ENCODE measurements at regions not wholly inside any gene's neighbourhood (a gene's known extent, or its start where the extent isn't known, plus 50 kb on each side); places are given as distances from the start of the nearest gene placed in this dataset.
"Not testable (repeated sequence)": the region's sequence is repeated elsewhere in the genome, so short reads cannot be mapped to it uniquely, and the experiment has no call there.

DNA sequence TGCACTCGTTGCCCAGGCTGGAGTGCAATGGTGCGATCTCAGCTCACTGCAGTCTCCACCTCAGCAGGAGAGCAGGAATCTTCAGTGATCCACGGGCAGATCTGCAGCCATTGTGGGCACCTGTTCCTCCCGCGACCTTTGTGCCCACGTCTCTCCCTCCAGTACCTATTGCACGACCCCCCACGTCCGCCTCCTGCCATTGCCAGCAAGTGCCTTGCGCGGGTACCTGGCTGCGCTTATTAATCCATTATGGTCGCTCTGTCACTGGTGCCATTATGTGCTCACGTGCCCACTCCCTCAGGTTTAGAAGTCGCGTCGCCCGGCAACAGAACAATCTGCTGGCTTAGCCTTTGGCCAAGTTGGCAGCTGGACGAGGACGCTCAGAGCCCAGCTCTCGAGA, 146.2 kb upstream of the C1QTNF3 start:
- not testable (repeated sequence) for DNase-seq (ENCODE audit: low read depth)

DNA sequence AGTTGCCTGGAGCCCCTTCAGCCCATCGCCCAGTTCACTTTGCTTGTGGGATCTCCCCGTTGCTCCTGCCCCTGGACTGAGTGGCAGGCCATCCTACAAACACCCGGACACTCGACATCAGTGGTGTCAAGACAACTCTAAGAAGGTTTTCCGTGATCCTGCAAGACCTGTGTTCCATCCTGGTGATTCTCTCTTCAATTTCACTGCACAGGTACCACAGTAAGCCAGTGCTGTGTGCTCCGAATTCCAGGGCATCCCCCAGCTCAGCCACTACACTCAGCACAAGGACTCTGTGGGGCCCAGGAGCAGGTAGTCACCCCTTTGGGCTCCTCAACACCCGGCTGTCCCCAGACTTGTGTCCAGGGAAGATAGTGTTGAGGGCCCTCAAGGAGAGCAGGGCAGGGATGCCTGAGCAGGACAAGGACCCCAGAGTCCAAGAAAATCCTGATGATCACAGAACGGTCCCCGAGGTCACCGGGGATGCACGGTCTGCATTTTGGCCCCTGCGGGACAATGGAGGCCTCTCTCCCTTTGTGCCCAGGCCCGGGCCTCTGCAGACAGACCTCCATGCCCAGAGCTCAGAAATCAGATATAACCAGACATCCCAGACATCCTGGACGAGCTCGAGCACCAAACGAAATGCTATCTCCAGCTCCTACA, 146.9 kb upstream of the C1QTNF3 start:
- not testable (repeated sequence) for DNase-seq (ENCODE audit: low read depth)

DNA sequence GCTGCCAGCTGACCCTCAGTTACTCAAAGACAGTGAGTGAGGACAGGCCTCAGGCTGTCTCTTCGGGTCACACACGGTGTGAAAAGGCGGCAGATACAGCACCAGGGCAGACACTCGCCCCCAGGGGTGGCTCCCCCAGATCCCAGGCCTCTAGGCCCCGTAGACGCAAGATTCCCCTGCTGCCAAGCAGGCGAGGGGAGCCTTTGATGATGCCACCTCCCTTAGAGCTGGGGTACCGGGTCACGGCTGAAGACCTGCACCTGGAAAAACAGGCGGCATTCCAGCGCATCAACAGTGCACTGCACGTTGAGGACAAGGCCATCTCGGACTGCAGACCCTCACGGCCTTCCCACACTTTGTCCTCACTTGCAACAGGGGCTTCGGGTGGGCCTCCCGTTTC, 147.5 kb upstream of the C1QTNF3 start:
- not testable (repeated sequence) for DNase-seq (ENCODE audit: low read depth)

- not testable (repeated sequence) for DNase-seq (ENCODE audit: low read depth)
Measured at GRCh38 chr5:34191279-34191744, 148.3 kb upstream of the C1QTNF3 start.

GRCh38 chr5:34192064-34192922, 149.3 kb upstream of the C1QTNF3 start:
- DNase-seq (ENCODE audit: low read depth): not testable (repeated sequence)

- not testable (repeated sequence) for DNase-seq (ENCODE audit: low read depth)
Measured at GRCh38 chr5:34192923-34193262, 149.9 kb upstream of the C1QTNF3 start.

DNA sequence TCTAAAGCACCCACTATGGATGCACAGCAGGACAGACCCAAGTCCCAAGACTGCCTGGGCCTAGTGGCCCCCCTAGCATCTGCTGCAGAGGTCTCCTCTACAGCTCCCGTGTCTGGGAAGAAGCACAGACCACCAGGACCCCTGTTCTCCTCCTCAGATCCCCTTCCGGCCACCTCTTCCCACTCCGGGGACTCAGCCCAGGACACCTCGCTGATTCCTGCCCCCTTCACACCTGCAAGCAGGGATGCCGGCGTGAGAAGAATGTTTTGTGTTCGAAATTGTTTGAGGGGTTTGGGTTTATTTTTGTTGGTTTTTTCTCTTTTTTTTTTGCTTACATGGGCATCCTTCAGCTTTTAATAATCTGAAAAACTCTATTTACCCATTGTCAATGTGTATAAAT, 150.3 kb upstream of the C1QTNF3 start:
- DNase-seq (ENCODE audit: low read depth): not testable (repeated sequence)

GRCh38 chr5:34193804-34194203, 150.8 kb upstream of the C1QTNF3 start:
- DNase-seq (ENCODE audit: low read depth): not testable (repeated sequence)

- not testable (repeated sequence) for DNase-seq (ENCODE audit: low read depth)
Measured at GRCh38 chr5:34196091-34196490, 153.1 kb upstream of the C1QTNF3 start.

GRCh38 chr5:34205347-34205746, 162.3 kb upstream of the C1QTNF3 start:
- not testable (repeated sequence) for DNase-seq (ENCODE audit: low read depth)

- peak; percentile 5 for DNase-seq (ENCODE audit: low read depth)
Measured at GRCh38 chr5:34217386-34217785, 174.4 kb upstream of the C1QTNF3 start.

DNA sequence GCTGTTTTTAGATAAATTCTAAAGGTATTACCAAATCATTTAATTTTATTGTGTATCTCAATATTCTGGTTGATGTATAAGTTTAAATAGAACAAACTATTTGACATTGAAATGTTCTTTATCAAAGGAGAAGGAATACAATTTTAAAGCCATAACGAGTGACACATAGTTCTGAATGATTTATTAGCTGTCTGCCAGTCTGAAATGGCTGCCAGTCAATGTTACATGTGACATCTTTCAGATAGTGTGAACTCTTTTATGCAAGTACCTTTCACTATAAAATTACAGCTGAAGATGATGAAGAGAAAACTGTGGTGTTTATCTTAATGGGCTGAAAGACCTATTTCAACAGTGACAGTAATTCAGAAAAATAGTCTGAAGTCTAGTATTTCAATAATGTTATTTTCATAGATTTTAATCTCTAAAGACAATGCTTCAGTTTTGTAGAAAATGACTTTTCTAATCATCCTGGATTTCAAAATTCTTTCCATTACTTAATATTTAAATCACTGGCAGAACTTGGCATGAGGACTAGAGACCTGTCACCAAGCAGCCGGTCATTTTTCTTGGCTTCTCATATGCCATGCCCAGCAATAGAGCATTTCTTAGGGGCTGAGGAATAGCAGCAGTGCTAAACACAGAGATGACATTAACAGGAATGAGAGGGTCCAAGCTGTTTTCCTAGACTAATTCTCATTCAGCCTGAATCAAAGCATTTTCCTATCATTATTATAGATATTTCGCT, 178.5 kb upstream of the C1QTNF3 start:
- not testable (repeated sequence) for DNase-seq (ENCODE audit: low read depth)

DNA sequence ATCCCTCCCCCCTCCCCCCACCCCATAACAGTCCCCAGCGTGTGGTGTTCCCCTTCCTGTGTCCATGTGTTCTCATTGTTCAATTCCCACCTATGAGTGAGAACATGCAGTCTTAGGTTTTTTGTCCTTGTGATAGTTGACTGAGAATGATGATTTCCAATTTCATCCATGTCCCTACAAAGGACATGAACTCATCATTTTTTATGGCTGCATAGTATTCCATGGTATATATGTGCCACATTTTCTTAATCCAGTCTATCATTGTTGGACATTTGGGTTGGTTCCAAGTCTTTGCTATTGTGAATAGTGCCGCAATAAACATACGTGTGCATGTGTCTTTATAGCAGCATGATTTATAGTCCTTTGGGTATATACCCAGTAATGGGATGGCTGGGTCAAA, 180.1 kb upstream of the C1QTNF3 start:
- not testable (repeated sequence) for DNase-seq (ENCODE audit: low read depth)

DNA sequence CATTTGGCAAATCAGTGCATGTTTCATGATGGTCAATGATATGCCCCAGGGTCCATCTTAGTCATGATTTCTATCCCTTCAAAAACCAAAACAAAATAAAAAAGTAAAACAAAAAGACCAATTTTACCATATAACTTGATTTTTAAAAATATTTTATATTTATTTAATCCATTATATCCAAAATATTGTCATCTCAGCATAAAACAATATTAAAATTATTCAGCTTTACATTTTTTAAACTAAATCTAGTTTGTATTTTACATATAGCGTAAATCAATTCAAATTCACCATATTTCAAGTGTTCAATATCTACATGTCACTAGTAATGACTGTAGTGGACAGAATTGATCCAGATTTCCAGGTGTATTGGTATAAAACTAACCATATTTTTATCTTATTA, 187.4 kb upstream of the C1QTNF3 start:
- DNase-seq (ENCODE audit: low read depth): not testable (repeated sequence)

DNA sequence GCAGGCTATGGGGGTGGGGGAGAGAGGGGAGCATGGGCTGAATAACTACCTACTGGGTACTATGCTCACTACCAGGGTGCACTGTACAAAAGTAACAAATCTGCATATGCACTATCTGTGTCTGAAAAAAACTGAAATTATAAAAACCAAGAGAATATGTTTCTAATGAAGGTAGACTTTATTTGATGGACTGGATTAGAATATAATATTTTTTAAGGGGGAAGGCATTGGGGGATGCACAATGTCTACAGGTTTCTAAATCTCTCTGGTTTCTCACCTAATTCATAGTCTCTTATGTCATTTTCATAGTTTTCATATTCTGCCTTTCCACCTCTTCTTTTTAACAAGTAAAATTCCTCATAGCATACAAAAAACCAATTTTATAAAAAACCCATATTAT, 200.8 kb upstream of the C1QTNF3 start:
- DNase-seq (ENCODE audit: low read depth): not testable (repeated sequence)

DNA sequence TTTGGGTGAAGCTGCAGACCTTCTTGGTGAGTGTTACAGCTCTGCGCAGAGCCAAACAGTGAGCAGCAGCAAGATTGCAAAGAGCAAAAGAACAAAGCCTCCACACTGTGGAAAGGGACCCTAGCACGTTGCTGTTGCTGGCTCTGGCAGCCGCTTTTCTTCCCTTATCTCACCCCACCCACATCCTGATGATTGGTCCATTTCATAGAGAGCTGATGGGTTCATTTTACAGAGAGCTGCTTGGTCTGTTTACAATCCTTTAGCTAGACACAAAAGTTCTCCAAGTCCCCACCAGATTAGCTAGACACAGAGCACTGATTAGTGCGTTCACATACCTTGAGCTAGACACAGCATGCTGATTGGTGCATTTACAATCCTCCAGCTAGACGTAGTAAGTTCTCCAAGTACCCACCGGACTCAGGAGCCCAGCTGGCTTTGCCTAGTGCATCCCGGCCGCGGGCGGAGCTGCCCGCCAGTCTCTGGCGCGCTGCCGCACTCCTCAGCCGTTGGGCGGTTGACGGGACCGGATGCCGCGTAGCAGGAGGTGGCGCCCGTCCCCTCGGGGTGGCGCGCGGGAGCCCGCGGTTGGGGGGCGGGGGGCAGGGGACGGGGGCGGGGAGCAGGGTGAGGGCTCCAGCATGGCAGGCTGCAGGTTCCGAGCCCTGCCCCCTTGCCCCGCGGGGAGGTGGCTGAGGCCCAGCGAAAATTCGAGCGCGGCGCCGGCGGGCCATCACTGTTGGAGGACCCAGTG, 201.4 kb upstream of the C1QTNF3 start:
- peak; percentile 18 for DNase-seq (ENCODE audit: low read depth)

- DNase-seq (ENCODE audit: low read depth): not testable (repeated sequence)
Measured at GRCh38 chr5:34245032-34245394, 202.0 kb upstream of the C1QTNF3 start.

- not testable (repeated sequence) for DNase-seq (ENCODE audit: low read depth)
Measured at GRCh38 chr5:34245813-34246212, 202.8 kb upstream of the C1QTNF3 start.

DNA sequence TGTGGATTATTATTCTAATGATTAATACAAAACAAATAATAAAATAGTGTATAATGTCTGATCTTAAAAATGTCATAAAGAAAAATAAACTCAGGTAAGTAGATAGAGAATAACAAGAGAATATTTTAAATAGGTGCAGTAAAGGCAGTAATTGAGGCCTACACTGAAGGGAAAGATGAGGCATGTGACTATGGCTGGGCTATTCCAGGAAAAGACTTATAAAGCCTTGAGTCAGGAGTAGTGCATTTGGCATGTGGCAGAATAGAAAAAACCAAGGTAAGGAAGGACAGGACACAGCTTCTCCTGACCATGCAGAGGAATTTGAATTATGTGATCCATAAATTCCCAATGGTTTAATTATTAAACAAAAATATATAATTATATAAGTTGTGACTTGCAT, 215.6 kb upstream of the C1QTNF3 start:
- not testable (repeated sequence) for DNase-seq (ENCODE audit: low read depth)

GRCh38 chr5:34261020-34261419, 218.0 kb upstream of the C1QTNF3 start:
- not testable (repeated sequence) for DNase-seq (ENCODE audit: low read depth)

GRCh38 chr5:34266151-34266550, 223.1 kb upstream of the C1QTNF3 start:
- DNase-seq (ENCODE audit: low read depth): not testable (repeated sequence)

DNA sequence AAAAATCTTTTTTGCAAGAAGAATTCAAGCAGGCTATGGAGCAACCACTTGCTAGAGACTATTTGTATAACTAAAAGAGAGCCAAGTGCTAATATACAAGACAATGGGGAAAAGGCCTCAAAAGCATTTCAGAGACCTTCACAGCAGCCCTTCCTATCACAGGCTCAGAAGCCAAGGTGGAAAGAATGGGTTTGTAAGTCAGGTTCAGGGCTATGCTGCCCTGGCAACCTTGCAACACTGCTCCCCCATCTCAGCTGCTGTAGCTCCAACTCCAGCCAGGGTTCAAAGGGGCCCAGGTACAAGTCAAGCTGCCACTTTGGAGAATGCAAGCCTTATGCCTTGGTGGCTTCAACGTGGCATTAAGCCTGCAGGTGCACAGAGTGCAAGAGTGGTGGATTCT, 253.7 kb upstream of the C1QTNF3 start:
- DNase-seq (ENCODE audit: low read depth): not testable (repeated sequence)

All from stromal cell of bone marrow (primary cell).